H9 (cell line): ENCODE measurements at regions not wholly inside any gene's neighbourhood (a gene's known extent, or its start where the extent isn't known, plus 50 kb on each side); places are given as distances from the start of the nearest gene placed in this dataset.

Experiments used
- DNase-seq: peaks from one replicate; pipeline ENCODE4 v3.0.0-alpha.2; 2017
- H2AFZ ChIP-seq: one replicate; pipeline ENCODE4 v1.6.1; 2013; ENCODE audit warnings: mild to moderate bottlenecking, low read length, control low read depth, moderate library complexity
- H2AK5ac ChIP-seq: 2 replicates; pipeline ENCODE4 v1.6.1; 2013; ENCODE audit warnings: low read length, control low read depth, mixed read lengths; ENCODE audit not compliant: insufficient read length
- H2BK120ac ChIP-seq: one replicate; pipeline ENCODE4 v1.6.1; 2013; ENCODE audit warnings: low read depth, mild to moderate bottlenecking, low read length, control low read depth, inconsistent platforms; ENCODE audit not compliant: poor library complexity, severe bottlenecking
- H2BK12ac ChIP-seq: 2 replicates; pipeline ENCODE4 v1.6.1; 2013; ENCODE audit warnings: low read length, control low read depth, mixed read lengths, low read depth; ENCODE audit not compliant: insufficient read length
- H2BK15ac ChIP-seq: 2 replicates; pipeline ENCODE4 v1.6.1; 2013; ENCODE audit warnings: low read depth, low read length, control low read depth
- H2BK20ac ChIP-seq: one replicate; pipeline ENCODE4 v1.6.1; 2013; ENCODE audit warnings: low read depth, mild to moderate bottlenecking, low read length, control low read depth, inconsistent platforms; ENCODE audit not compliant: poor library complexity, severe bottlenecking
- H2BK5ac ChIP-seq: 2 replicates; pipeline ENCODE4 v1.6.1; 2013; ENCODE audit warnings: low read length, control low read depth, mixed read lengths; ENCODE audit not compliant: insufficient read length
- H3K14ac ChIP-seq: 2 replicates; pipeline ENCODE4 v1.6.1; 2013; ENCODE audit warnings: low read length, control low read depth; ENCODE audit not compliant: insufficient read depth
- H3K18ac ChIP-seq: 2 replicates; pipeline ENCODE4 v1.6.1; 2013; ENCODE audit warnings: low read depth, mild to moderate bottlenecking, mixed read lengths, low read length, control low read depth; ENCODE audit not compliant: insufficient read length
- H3K23ac ChIP-seq: 2 replicates; pipeline ENCODE4 v1.6.1; 2013; ENCODE audit warnings: low read length, control low read depth, mixed read lengths, low read depth; ENCODE audit not compliant: insufficient read length
- H3K23me2 ChIP-seq: 2 replicates; pipeline ENCODE4 v1.6.1; 2013; ENCODE audit warnings: low read depth, mild to moderate bottlenecking, mixed read lengths, low read length, control low read depth; ENCODE audit not compliant: insufficient read length, poor library complexity, severe bottlenecking
- H3K27ac ChIP-seq: 2 replicates; pipeline ENCODE4 v1.5.1; 2013; ENCODE audit warnings: low read length, control low read depth, mixed read lengths, low read depth; ENCODE audit not compliant: insufficient read length
- H3K27me3 ChIP-seq: 2 replicates; pipeline ENCODE4 v1.6.1; 2013; ENCODE audit warnings: low read length, control low read depth, inconsistent platforms; ENCODE audit not compliant: insufficient read depth
- H3K4ac ChIP-seq: 2 replicates; pipeline ENCODE4 v1.6.1; 2013; ENCODE audit warnings: low read depth, mild to moderate bottlenecking, control low read depth, inconsistent platforms, low read length, moderate library complexity
- H3K4me1 ChIP-seq: 2 replicates; pipeline ENCODE4 v1.6.1; 2013; ENCODE audit warnings: low read length, control low read depth, inconsistent platforms; ENCODE audit not compliant: insufficient read depth
- H3K4me2 ChIP-seq: 2 replicates; pipeline ENCODE4 v1.6.1; 2013; ENCODE audit warnings: low read length, control low read depth, mixed read lengths; ENCODE audit not compliant: insufficient read length, insufficient read depth
- H3K56ac ChIP-seq: 2 replicates; pipeline ENCODE4 v1.6.1; 2013; ENCODE audit warnings: low read depth, mild to moderate bottlenecking, mixed read lengths, low read length, control low read depth; ENCODE audit not compliant: insufficient read length
- H3K79me1 ChIP-seq: 2 replicates; pipeline ENCODE4 v1.6.1; 2013; ENCODE audit warnings: low read depth, mild to moderate bottlenecking, moderate library complexity, low read length, control low read depth, inconsistent platforms; ENCODE audit not compliant: insufficient read depth, poor library complexity, severe bottlenecking
- H3K79me2 ChIP-seq: 2 replicates; pipeline ENCODE4 v1.6.1; 2013; ENCODE audit warnings: low read length, control low read depth, inconsistent platforms; ENCODE audit not compliant: insufficient read depth
- H3K9ac ChIP-seq: 2 replicates; pipeline ENCODE4 v1.6.1; 2013; ENCODE audit warnings: low read length, control low read depth, mixed read lengths; ENCODE audit not compliant: insufficient read length; ENCODE audit errors: extremely low read depth
- H3K9me3 ChIP-seq: one replicate; pipeline ENCODE4 v1.6.1; 2013; ENCODE audit warnings: low read depth, low read length, inconsistent platforms; ENCODE audit not compliant: control insufficient read depth
- H3T11ph ChIP-seq: one replicate; pipeline ENCODE4 v1.6.1; 2013; ENCODE audit warnings: mild to moderate bottlenecking, low read length, control low read depth, inconsistent platforms
- H4K20me1 ChIP-seq: one replicate; pipeline ENCODE4 v1.6.1; 2013; ENCODE audit not compliant: control insufficient read depth, insufficient read length, insufficient read depth
- H4K5ac ChIP-seq: 2 replicates; pipeline ENCODE4 v1.6.1; 2013; ENCODE audit warnings: low read depth, mild to moderate bottlenecking, mixed read lengths, low read length, control low read depth; ENCODE audit not compliant: insufficient read length
- H4K8ac ChIP-seq: replicated peaks from 2 replicates; pipeline ENCODE4 v1.6.1; 2013; ENCODE audit warnings: low read length, control low read depth, mixed read lengths, low read depth; ENCODE audit not compliant: insufficient read length
- H4K91ac ChIP-seq: 2 replicates; pipeline ENCODE4 v1.6.1; 2013; ENCODE audit warnings: low read depth, mild to moderate bottlenecking, moderate library complexity, mixed read lengths, low read length, control low read depth; ENCODE audit not compliant: insufficient read length
- H3K27ac Mint-ChIP-seq, 3 experiments: 2 replicates in 2 of 3; 3 replicates in 1 of 3; pipeline ENCODE4 v1.8.0; 2020 to 2021; ENCODE audit warnings: mixed read lengths in 3 of 3, mild to moderate bottlenecking in 1 of 3, moderate library complexity in 1 of 3
- H3K27me3 Mint-ChIP-seq: 2 replicates; pipeline ENCODE4 v1.8.0; 2021; ENCODE audit warnings: low read depth, mild to moderate bottlenecking, moderate library complexity, mixed read lengths
- H3K36me3 Mint-ChIP-seq, 3 experiments: 2 replicates in 2 of 3; 3 replicates in 1 of 3; pipeline ENCODE4 v1.8.0; 2020 to 2021; ENCODE audit warnings: low read depth in 3 of 3, mixed read lengths in 3 of 3; ENCODE audit not compliant: insufficient read depth in 1 of 3
- H3K4me1 Mint-ChIP-seq, 2 experiments: 2 replicates each; pipeline ENCODE4 v1.8.0; 2020; ENCODE audit warnings: mixed read lengths in 2 of 2
- H3K4me3 Mint-ChIP-seq, 2 experiments: 2 replicates in 1 of 2; 3 replicates in 1 of 2; pipeline ENCODE4 v1.8.0; 2020 to 2021; ENCODE audit warnings: mild to moderate bottlenecking in 2 of 2, mixed read lengths in 2 of 2, moderate library complexity in 1 of 2
- H3K9me3 Mint-ChIP-seq, 2 experiments: 2 replicates in 1 of 2; 3 replicates in 1 of 2; pipeline ENCODE4 v1.8.0; 2020; ENCODE audit warnings: mild to moderate bottlenecking in 2 of 2, mixed read lengths in 2 of 2, moderate library complexity in 1 of 2
- WGBS: extraction: QIAGEN DNeasy Blood & Tissue Kit; methylation state at CpG from one replicate; pipeline ENCODE4 v1.1.7; 2013; ENCODE audit warnings: missing lambda C conversion rate, low lambda C conversion rate, mixed read lengths; ENCODE audit not compliant: insufficient read length; ENCODE audit errors: extremely low coverage; 5-methylcytosine and 5-hydroxymethylcytosine counted together
- TF ChIP-seq, protein P1 (sequence below): fragments of 200-600 bp; sonication (generic); conservative IDR thresholded peaks from 3 replicates; pipeline ENCODE4 v1.8.0; 2021; ENCODE audit warnings: antibody characterized with exemption, mild to moderate bottlenecking

GRCh38 chr2:238551091-238551490 is 124.4 kb downstream of the ASB1 start:
- H3K36me3 Mint-ChIP-seq: peaks cover 3 to 25% (median 6%) of the 10 kb centered on the region in 3 experiments; a peak in 6 of 7 replicates
- Histone ChIP-seq H3K14ac (no peak overlapping the region), H3K4me1 (no peaks in the 10 kb centered on the region), H3K27ac (no peak overlapping the region), H3K79me2 (no peaks in the 10 kb centered on the region), H2AK5ac (no peak overlapping the region), H3K23ac (no peak overlapping the region), H3T11ph (no peak overlapping the region), H3K56ac (no peak overlapping the region), H3K18ac (no peak overlapping the region), H3K9me3 (no peaks in the 10 kb centered on the region), H3K27me3 (no peaks in the 10 kb centered on the region), H3K9ac (no peak overlapping the region), H4K20me1 (no peaks in the 10 kb centered on the region), H4K91ac (no peak overlapping the region), H2BK120ac (no peak overlapping the region), H2BK15ac (no peak overlapping the region), H2BK20ac (no peak overlapping the region), H2AFZ (no peak overlapping the region), H3K4me2 (no peak overlapping the region), H3K79me1 (no peaks in the 10 kb centered on the region), H3K23me2 (no peaks in the 10 kb centered on the region), H4K5ac (no peak overlapping the region), H2BK5ac (no peak overlapping the region), H4K8ac (no peak overlapping the region), H3K4ac (no peak overlapping the region), H2BK12ac (no peak overlapping the region)
- no CpG with 5 or more reads among the region's 3 CpGs for WGBS
- no peak for DNase-seq
- no peak overlapping the region for H3K27ac Mint-ChIP-seq
- peaks cover 35 to 40% of the 10 kb centered on the region in 2 experiments for H3K9me3 Mint-ChIP-seq
- no peak overlapping the region for H3K4me3 Mint-ChIP-seq
- H3K4me1 Mint-ChIP-seq: peaks cover 6 to 11% of the 10 kb centered on the region in 2 experiments
- H3K27me3 Mint-ChIP-seq: peaks cover 21% of the 10 kb centered on the region
- TF ChIP-seq, protein P1, sequence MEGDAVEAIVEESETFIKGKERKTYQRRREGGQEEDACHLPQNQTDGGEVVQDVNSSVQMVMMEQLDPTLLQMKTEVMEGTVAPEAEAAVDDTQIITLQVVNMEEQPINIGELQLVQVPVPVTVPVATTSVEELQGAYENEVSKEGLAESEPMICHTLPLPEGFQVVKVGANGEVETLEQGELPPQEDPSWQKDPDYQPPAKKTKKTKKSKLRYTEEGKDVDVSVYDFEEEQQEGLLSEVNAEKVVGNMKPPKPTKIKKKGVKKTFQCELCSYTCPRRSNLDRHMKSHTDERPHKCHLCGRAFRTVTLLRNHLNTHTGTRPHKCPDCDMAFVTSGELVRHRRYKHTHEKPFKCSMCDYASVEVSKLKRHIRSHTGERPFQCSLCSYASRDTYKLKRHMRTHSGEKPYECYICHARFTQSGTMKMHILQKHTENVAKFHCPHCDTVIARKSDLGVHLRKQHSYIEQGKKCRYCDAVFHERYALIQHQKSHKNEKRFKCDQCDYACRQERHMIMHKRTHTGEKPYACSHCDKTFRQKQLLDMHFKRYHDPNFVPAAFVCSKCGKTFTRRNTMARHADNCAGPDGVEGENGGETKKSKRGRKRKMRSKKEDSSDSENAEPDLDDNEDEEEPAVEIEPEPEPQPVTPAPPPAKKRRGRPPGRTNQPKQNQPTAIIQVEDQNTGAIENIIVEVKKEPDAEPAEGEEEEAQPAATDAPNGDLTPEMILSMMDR: no peak
